B cell (primary cell): ENCODE measurements at regions not wholly inside any gene's neighbourhood (a gene's known extent, or its start where the extent isn't known, plus 50 kb on each side); places are given as distances from the start of the nearest gene placed in this dataset.

ENCODE experiments used
- ATAC-seq: fragments of 200-7000 bp; cut with Tn5 transposase; one replicate; pipeline ENCODE4 v1.10.0; 2021; ENCODE audit warnings: low read depth, mild to moderate bottlenecking, moderate number of reproducible peaks, moderate library complexity
- CTCF ChIA-PET: fragments of 350-600 bp; sonication (Branson Sonifier 250); formaldehyde crosslinking; loops from one replicate; lab custom pipeline; 2021; ENCODE audit warnings: antibody characterized with exemption, inconsistent platforms; lab: Charles Lee
- POLR2A ChIA-PET: fragments of 350-600 bp; sonication (Branson Sonifier 250); formaldehyde crosslinking; loops from one replicate; lab custom pipeline; 2021; ENCODE audit warnings: antibody characterized with exemption; lab: Charles Lee
- DNase-seq: peaks from one replicate; pipeline ENCODE4 v3.0.0; 2013
- H2AFZ ChIP-seq: 2 replicates; pipeline ENCODE4 v1.6.1; 2012; ENCODE audit warnings: mild to moderate bottlenecking, low read depth, low read length; ENCODE audit not compliant: insufficient read depth, poor library complexity, severe bottlenecking
- H3K27ac ChIP-seq, 2 donors: 1 replicate in 1 of 2; 2 replicates in 1 of 2; pipeline ENCODE4 v1.5.1; 2012 to 2013; ENCODE audit warnings: low read length in 2 of 2, mild to moderate bottlenecking in 2 of 2, moderate library complexity in 1 of 2
- H3K27me3 ChIP-seq, 4 experiments: fragments of 200-600 bp in 1 of 4; sonication (generic) in 1 of 4; replicated peaks in 1 of 4; 1 replicate in 2 of 4; 2 replicates in 2 of 4; pipeline versions ENCODE4 v1.6.1 to v1.7.0; 2013 to 2016; ENCODE audit warnings: low read length in 3 of 4, mild to moderate bottlenecking in 2 of 4, mixed read lengths in 1 of 4, moderate library complexity in 1 of 4; ENCODE audit not compliant: insufficient read depth in 4 of 4, control insufficient read depth in 3 of 4; ENCODE audit errors: control extremely low read depth in 1 of 4
- H3K36me3 ChIP-seq, 2 experiments: replicated peaks in 1 of 2; 1 replicate in 1 of 2; 2 replicates in 1 of 2; pipeline versions ENCODE4 v1.6.1 to v1.7.1; 2013; ENCODE audit warnings: low read length in 1 of 2; ENCODE audit not compliant: insufficient read depth in 2 of 2, control insufficient read depth in 1 of 2; ENCODE audit errors: control extremely low read depth in 1 of 2, extremely low read depth in 1 of 2
- H3K4me1 ChIP-seq, 2 donors: fragments of 200-600 bp in 1 of 2; sonication (generic) in 1 of 2; 1 replicate in 1 of 2; 2 replicates in 1 of 2; pipeline versions ENCODE4 v1.5.1 to v1.6.1; 2013 to 2017; ENCODE audit warnings: low read length in 2 of 2; ENCODE audit not compliant: control insufficient read depth in 2 of 2, insufficient read depth in 2 of 2
- H3K4me2 ChIP-seq: replicated peaks from 2 replicates; pipeline ENCODE3; 2012; ENCODE audit warnings: mild to moderate bottlenecking, low read depth, low read length; ENCODE audit not compliant: poor library complexity, severe bottlenecking
- H3K4me3 ChIP-seq, 5 experiments: fragments of 200-600 bp in 1 of 5; sonication (generic) in 1 of 5; 1 replicate in 3 of 5; 2 replicates in 2 of 5; pipeline versions ENCODE4 v1.5.1 to v1.7.0; 2011 to 2016; ENCODE audit warnings: low read length in 4 of 5, mild to moderate bottlenecking in 4 of 5, low read depth in 2 of 5, control low read depth in 1 of 5, moderate library complexity in 1 of 5; ENCODE audit not compliant: insufficient read depth in 1 of 5; ENCODE audit errors: control extremely low read depth in 1 of 5, extremely low read depth in 1 of 5
- H3K79me2 ChIP-seq: fragments of 200-600 bp; sonication (generic); one replicate; pipeline ENCODE4 v1.6.0; 2016; ENCODE audit warnings: low read length; ENCODE audit not compliant: control insufficient read depth, insufficient read depth
- H3K9ac ChIP-seq: fragments of 200-600 bp; sonication (generic); 2 replicates; pipeline ENCODE4 v1.6.1; 2017; ENCODE audit warnings: mild to moderate bottlenecking, low read length, moderate library complexity
- H3K9me3 ChIP-seq, 3 donors: one replicate each; pipeline versions ENCODE4 v1.6.1 to v1.7.1; 2013; ENCODE audit warnings: low read length in 2 of 3; ENCODE audit not compliant: control insufficient read depth in 2 of 3, insufficient read depth in 1 of 3; ENCODE audit errors: control extremely low read depth in 1 of 3
- H4K20me1 ChIP-seq: 2 replicates; pipeline ENCODE4 v1.6.0; 2012; ENCODE audit warnings: mild to moderate bottlenecking, low read length; ENCODE audit not compliant: insufficient read depth, control insufficient read depth, poor library complexity, severe bottlenecking
- H3K27ac Mint-ChIP-seq: one replicate; pipeline ENCODE4 v1.8.0; 2021; ENCODE audit warnings: mixed read lengths
- H3K27me3 Mint-ChIP-seq: one replicate; pipeline ENCODE4 v1.8.0; 2021; ENCODE audit warnings: mixed read lengths
- H3K4me1 Mint-ChIP-seq: one replicate; pipeline ENCODE4 v1.8.0; 2021; ENCODE audit warnings: mixed read lengths
- H3K4me3 Mint-ChIP-seq: one replicate; pipeline ENCODE4 v1.8.0; 2021; ENCODE audit warnings: mixed read lengths
- H3K9me3 Mint-ChIP-seq: one replicate; pipeline ENCODE4 v1.8.0; 2022; ENCODE audit warnings: mixed read lengths; ENCODE audit not compliant: insufficient read depth
- EZH2 ChIP-seq: IDR thresholded peaks from 2 replicates; pipeline ENCODE4 v1.6.1; 2012; ENCODE audit warnings: borderline replicate concordance, low read depth, mild to moderate bottlenecking, moderate library complexity, low read length; ENCODE audit not compliant: insufficient read depth, poor library complexity, severe bottlenecking
- WGBS: methylation state at CpG from one replicate; pipeline ENCODE4 v1.1.5; 2013; ENCODE audit warnings: missing lambda C conversion rate; ENCODE audit not compliant: insufficient coverage; 5-methylcytosine and 5-hydroxymethylcytosine counted together
- intact Hi-C: fragments of 100-400 bp; cut with micrococcal nuclease; formaldehyde crosslinking; loops from one replicate; pipeline ENCODE4 v1.10.0; 2022
- TF ChIP-seq, protein P1 (sequence below): fragments of 200-600 bp; IDR thresholded peaks from one replicate; pipeline ENCODE4 v1.8.0; 2022; ENCODE audit warnings: antibody characterized with exemption, mild to moderate bottlenecking

DNA sequence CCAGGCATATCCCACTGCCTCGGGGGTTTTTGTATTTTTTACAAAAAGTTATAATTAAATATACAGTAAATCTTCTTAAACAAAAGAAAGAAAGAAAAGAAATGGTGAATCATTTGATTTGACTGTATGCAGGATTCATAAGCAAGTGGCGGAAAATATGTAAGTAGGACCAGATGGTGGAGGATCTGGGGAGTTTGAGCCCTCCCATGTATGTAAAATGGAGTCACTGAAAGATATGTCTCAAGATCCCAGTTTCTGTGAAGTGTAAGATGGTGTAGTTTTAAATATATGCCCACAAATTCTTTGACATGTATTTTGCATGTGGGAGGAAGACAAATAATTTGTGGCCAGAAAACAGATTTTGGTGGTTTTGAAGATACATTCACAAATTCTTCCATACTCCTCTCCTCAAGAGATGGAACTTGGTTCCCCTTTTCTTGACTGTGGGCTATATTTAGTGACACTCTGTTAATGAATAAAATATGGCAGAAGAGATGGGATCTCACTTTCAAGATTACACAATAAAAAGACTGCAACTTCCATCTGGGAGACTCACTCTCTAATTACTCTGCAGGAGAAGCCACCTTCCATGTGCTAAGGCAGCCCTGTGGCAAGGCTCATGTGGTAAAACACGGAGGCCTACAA is 133.6 kb upstream of the S100G start:
- TF ChIP-seq, protein P1, sequence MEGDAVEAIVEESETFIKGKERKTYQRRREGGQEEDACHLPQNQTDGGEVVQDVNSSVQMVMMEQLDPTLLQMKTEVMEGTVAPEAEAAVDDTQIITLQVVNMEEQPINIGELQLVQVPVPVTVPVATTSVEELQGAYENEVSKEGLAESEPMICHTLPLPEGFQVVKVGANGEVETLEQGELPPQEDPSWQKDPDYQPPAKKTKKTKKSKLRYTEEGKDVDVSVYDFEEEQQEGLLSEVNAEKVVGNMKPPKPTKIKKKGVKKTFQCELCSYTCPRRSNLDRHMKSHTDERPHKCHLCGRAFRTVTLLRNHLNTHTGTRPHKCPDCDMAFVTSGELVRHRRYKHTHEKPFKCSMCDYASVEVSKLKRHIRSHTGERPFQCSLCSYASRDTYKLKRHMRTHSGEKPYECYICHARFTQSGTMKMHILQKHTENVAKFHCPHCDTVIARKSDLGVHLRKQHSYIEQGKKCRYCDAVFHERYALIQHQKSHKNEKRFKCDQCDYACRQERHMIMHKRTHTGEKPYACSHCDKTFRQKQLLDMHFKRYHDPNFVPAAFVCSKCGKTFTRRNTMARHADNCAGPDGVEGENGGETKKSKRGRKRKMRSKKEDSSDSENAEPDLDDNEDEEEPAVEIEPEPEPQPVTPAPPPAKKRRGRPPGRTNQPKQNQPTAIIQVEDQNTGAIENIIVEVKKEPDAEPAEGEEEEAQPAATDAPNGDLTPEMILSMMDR: no peak
- TF ChIP-seq EZH2: no peak
- intact Hi-C loops: no loop called here
- POLR2A ChIA-PET: no interaction called here

DNA sequence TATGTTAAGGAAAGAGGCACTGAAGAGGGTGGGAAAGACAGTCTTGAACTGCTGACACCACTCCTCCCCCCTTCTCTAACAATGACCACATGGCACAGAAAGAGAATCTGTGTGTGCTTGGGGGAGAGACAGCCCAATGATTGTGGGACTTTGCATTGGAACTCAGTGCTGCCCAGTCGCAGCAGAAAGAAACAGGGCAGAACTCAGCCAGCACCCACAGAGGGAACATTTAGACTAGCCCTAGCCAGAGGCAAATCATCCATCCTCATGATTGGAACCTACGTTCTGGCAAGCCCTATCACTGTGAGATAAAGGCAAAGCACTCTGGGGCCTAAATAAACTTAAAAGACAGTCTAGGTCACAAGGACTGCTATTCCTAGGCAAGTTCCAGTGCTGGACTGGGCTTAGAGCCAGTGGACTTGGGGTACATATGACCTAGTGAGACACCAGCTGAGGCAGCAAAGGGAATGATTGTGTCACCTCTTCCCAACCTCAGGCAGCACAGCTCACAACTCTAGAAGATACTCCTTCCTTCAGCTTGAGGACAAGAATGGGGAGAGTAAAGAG is 132.8 kb upstream of the S100G start:
- Histone ChIP-seq H3K9ac (no peak overlapping the region), H3K4me2 (no peak overlapping the region), H3K4me1 (no peaks in the 10 kb centered on the region), H3K9me3 (peaks cover 0 to 3% (median 0%) of the 10 kb centered on the region in 3 donors), H3K27me3 (no peaks in the 10 kb centered on the region), H3K27ac (no peak overlapping the region), H3K4me3 (no peak overlapping the region), H4K20me1 (no peaks in the 10 kb centered on the region), H2AFZ (no peak overlapping the region), H3K79me2 (no peaks in the 10 kb centered on the region), H3K36me3 (no peaks in the 10 kb centered on the region)
- no CpG with 5 or more reads among the region's 2 CpGs for WGBS
- ChIA-PET CTCF (no interaction called here), POLR2A (no interaction called here)
- DNase-seq (no peak), ATAC-seq (no peak)
- intact Hi-C loops: no loop called here
- Mint-ChIP-seq H3K4me3 (no peak overlapping the region), H3K9me3 (no peaks in the 10 kb centered on the region), H3K27ac (no peak overlapping the region), H3K27me3 (no peaks in the 10 kb centered on the region), H3K4me1 (no peaks in the 10 kb centered on the region)
- TF ChIP-seq EZH2: no peak
- TF ChIP-seq, protein P1: no peak

More for the DNA sequence above, 133.6 kb upstream of the S100G start:
- WGBS: no CpG with 5 or more reads among the region's 3 CpGs
- no peak overlapping the region for H3K4me2 ChIP-seq
- Mint-ChIP-seq H3K27ac (no peak overlapping the region), H3K9me3 (no peaks in the 10 kb centered on the region), H3K4me3 (no peak overlapping the region), H3K27me3 (no peaks in the 10 kb centered on the region), H3K4me1 (no peaks in the 10 kb centered on the region)
- CTCF ChIA-PET: no interaction called here
- no peaks in the 10 kb centered on the region for H3K79me2 ChIP-seq
- no peaks in the 10 kb centered on the region for H4K20me1 ChIP-seq
- DNase-seq (no peak), ATAC-seq (no peak)
- H3K27me3 ChIP-seq: no peaks in the 10 kb centered on the region
- no peak overlapping the region for H3K9ac ChIP-seq
- H3K36me3 ChIP-seq: no peaks in the 10 kb centered on the region
- no peak overlapping the region for H2AFZ ChIP-seq
- H3K4me3 ChIP-seq: no peak overlapping the region
- peaks cover 0 to 3% (median 0%) of the 10 kb centered on the region in 3 donors for H3K9me3 ChIP-seq
- H3K4me1 ChIP-seq: no peaks in the 10 kb centered on the region
- no peak overlapping the region for H3K27ac ChIP-seq
